H1 (cell line): ENCODE measurements at regions not wholly inside any gene's neighbourhood (a gene's known extent, or its start where the extent isn't known, plus 50 kb on each side); places are given as distances from the start of the nearest gene placed in this dataset.

Experiments used
- CTCF ChIA-PET: fragments of 300-600 bp; sonication (Branson Sonifier 250); formaldehyde crosslinking; loops from one replicate; lab custom pipeline; 2021; ENCODE audit not compliant: partially characterized antibody; lab: Charles Lee
- POLR2A ChIA-PET: fragments of 300-600 bp; sonication (Branson Sonifier 250); formaldehyde crosslinking; loops from one replicate; lab custom pipeline; 2021; ENCODE audit warnings: inconsistent platforms; ENCODE audit not compliant: partially characterized antibody; lab: Charles Lee
- DNase-seq, 2 experiments: peaks; one replicate each; pipeline versions ENCODE4 v3.0.0 to v3.0.0-alpha.2; 2010 to 2022; ENCODE audit warnings: low spot score in 2 of 2, low read depth in 1 of 2, mixed read lengths in 1 of 2
- FAIRE-seq: peaks from 2 replicates; lab custom pipeline; 2011; peaks lifted over from hg19 to GRCh38; lab: Jason Lieb, UNC
- H2AFZ ChIP-seq: 2 replicates; pipeline ENCODE4 v1.8.1; 2012; ENCODE audit warnings: low read length, inconsistent platforms
- H2AK5ac ChIP-seq: 2 replicates; pipeline ENCODE4 v1.6.1; 2013; ENCODE audit warnings: low read depth, low read length
- H2BK120ac ChIP-seq: replicated peaks from 2 replicates; pipeline ENCODE3; 2013; ENCODE audit warnings: low read depth, low read length, inconsistent platforms
- H2BK12ac ChIP-seq: 2 replicates; pipeline ENCODE4 v1.6.1; 2013; ENCODE audit warnings: low read depth, low read length
- H2BK15ac ChIP-seq: 2 replicates; pipeline ENCODE4 v1.6.1; 2013; ENCODE audit warnings: low read length
- H2BK20ac ChIP-seq: 2 replicates; pipeline ENCODE4 v1.6.1; 2013; ENCODE audit warnings: low read length
- H2BK5ac ChIP-seq: 2 replicates; pipeline ENCODE4 v1.6.1; 2013; ENCODE audit warnings: low read depth, low read length
- H3K14ac ChIP-seq: 2 replicates; pipeline ENCODE4 v1.6.1; 2013; ENCODE audit warnings: inconsistent platforms; ENCODE audit not compliant: insufficient read length
- H3K18ac ChIP-seq: 2 replicates; pipeline ENCODE4 v1.6.1; 2013; ENCODE audit warnings: low read length; ENCODE audit errors: extremely low read depth
- H3K23ac ChIP-seq: 2 replicates; pipeline ENCODE4 v1.6.1; 2013; ENCODE audit warnings: inconsistent platforms; ENCODE audit not compliant: insufficient read length
- H3K23me2 ChIP-seq: 2 replicates; pipeline ENCODE4 v1.6.1; 2013; ENCODE audit warnings: low read depth, low read length
- H3K27ac ChIP-seq: 2 replicates; pipeline ENCODE4 v1.6.1; 2011; ENCODE audit warnings: low read depth, low read length, inconsistent platforms
- H3K27me3 ChIP-seq, 4 experiments: replicated peaks in 1 of 4; 1 replicate in 1 of 4; 2 replicates in 3 of 4; pipeline versions ENCODE4 v1.6.1 to v1.8.1; 2011 to 2013; ENCODE audit warnings: low read length in 3 of 4, mild to moderate bottlenecking in 3 of 4, inconsistent platforms in 2 of 4, mixed read lengths in 2 of 4, moderate library complexity in 1 of 4; ENCODE audit not compliant: control insufficient read depth in 3 of 4, insufficient read depth in 3 of 4; ENCODE audit errors: extremely low read depth in 1 of 4
- H3K36me3 ChIP-seq, 4 experiments: 2 replicates each; pipeline versions ENCODE4 v1.6.1 to v1.8.1; 2011 to 2013; ENCODE audit warnings: mild to moderate bottlenecking in 4 of 4, low read length in 3 of 4, moderate library complexity in 2 of 4, control low read depth in 1 of 4, inconsistent platforms in 1 of 4; ENCODE audit not compliant: insufficient read depth in 4 of 4, control insufficient read depth in 2 of 4
- H3K4ac ChIP-seq: replicated peaks from 2 replicates; pipeline ENCODE3; 2013; ENCODE audit warnings: low read length, low read depth, mixed read lengths, inconsistent platforms; ENCODE audit not compliant: insufficient read length
- H3K4me1 ChIP-seq, 4 experiments: replicated peaks in 1 of 4; 1 replicate in 1 of 4; 2 replicates in 3 of 4; pipeline versions ENCODE4 v1.6.1 to v1.8.1; 2011 to 2013; ENCODE audit warnings: low read length in 3 of 4, inconsistent platforms in 2 of 4, mixed read lengths in 1 of 4; ENCODE audit not compliant: insufficient read depth in 4 of 4, control insufficient read depth in 3 of 4
- H3K4me2 ChIP-seq, 2 experiments: 2 replicates each; pipeline versions ENCODE4 v1.6.1 to v1.8.1; 2011 to 2013; ENCODE audit warnings: low read depth in 2 of 2, low read length in 2 of 2, control low read depth in 1 of 2, inconsistent platforms in 1 of 2, mild to moderate bottlenecking in 1 of 2; ENCODE audit not compliant: insufficient read depth in 1 of 2
- H3K4me3 ChIP-seq, 4 experiments: fragments of 200-600, 300-600 bp in 1 of 4; sonication (generic), shearing (Covaris generic), sonication (Bioruptor Twin) in 1 of 4; 2 replicates each; pipeline versions ENCODE4 v1.5.1 to v1.8.1; 2011 to 2016; ENCODE audit warnings: low read length in 4 of 4, low read depth in 3 of 4, control low read depth in 2 of 4, inconsistent platforms in 2 of 4, mild to moderate bottlenecking in 2 of 4, mixed read lengths in 1 of 4, moderate library complexity in 1 of 4; ENCODE audit not compliant: insufficient read depth in 2 of 4; ENCODE audit errors: extremely low read depth in 1 of 4
- H3K56ac ChIP-seq: replicated peaks from 2 replicates; pipeline ENCODE3; 2013; ENCODE audit warnings: low read depth, mild to moderate bottlenecking, mixed read lengths, low read length, inconsistent platforms; ENCODE audit not compliant: insufficient read length
- H3K79me1 ChIP-seq: 2 replicates; pipeline ENCODE4 v1.6.1; 2013; ENCODE audit warnings: low read depth, low read length, control low read depth
- H3K79me2 ChIP-seq, 2 experiments: 2 replicates each; pipeline versions ENCODE4 v1.6.1 to v1.8.1; 2012 to 2013; ENCODE audit warnings: low read length in 2 of 2, mild to moderate bottlenecking in 2 of 2, inconsistent platforms in 1 of 2; ENCODE audit not compliant: insufficient read depth in 2 of 2, control insufficient read depth in 1 of 2
- H3K9ac ChIP-seq, 4 experiments: replicated peaks in 1 of 4; 1 replicate in 1 of 4; 2 replicates in 3 of 4; pipeline versions ENCODE4 v1.6.1 to v1.8.1; 2011 to 2013; ENCODE audit warnings: low read depth in 3 of 4, low read length in 3 of 4, control low read depth in 2 of 4, mild to moderate bottlenecking in 2 of 4, moderate library complexity in 2 of 4, inconsistent platforms in 1 of 4; ENCODE audit errors: extremely low read depth in 1 of 4
- H3K9me3 ChIP-seq, 2 experiments: 2 replicates each; pipeline versions ENCODE4 v1.6.1 to v1.8.1; 2012 to 2013; ENCODE audit warnings: mild to moderate bottlenecking in 2 of 2, moderate library complexity in 2 of 2, control low read depth in 1 of 2, inconsistent platforms in 1 of 2, low read depth in 1 of 2, low read length in 1 of 2, mixed read lengths in 1 of 2; ENCODE audit not compliant: insufficient read depth in 2 of 2
- H4K20me1 ChIP-seq, 2 experiments: replicated peaks in 1 of 2; 2 replicates each; pipeline versions ENCODE3 to v1.8.1; 2011 to 2013; ENCODE audit warnings: inconsistent platforms in 2 of 2, low read length in 2 of 2, mild to moderate bottlenecking in 1 of 2; ENCODE audit not compliant: insufficient read depth in 2 of 2, control insufficient read depth in 1 of 2
- H4K5ac ChIP-seq: 2 replicates; pipeline ENCODE4 v1.6.1; 2013; ENCODE audit warnings: low read length, low read depth, mixed read lengths, inconsistent platforms; ENCODE audit not compliant: insufficient read length
- H4K8ac ChIP-seq: 2 replicates; pipeline ENCODE4 v1.8.0; 2013; ENCODE audit warnings: mild to moderate bottlenecking, moderate library complexity, low read length, inconsistent platforms; ENCODE audit not compliant: insufficient read depth; ENCODE audit errors: extremely low read depth
- H4K91ac ChIP-seq: replicated peaks from 2 replicates; pipeline ENCODE3; 2013; ENCODE audit warnings: low read length, mixed read lengths, inconsistent platforms; ENCODE audit not compliant: insufficient read length
- CHD2 ChIP-seq: IDR thresholded peaks from 2 replicates; pipeline ENCODE4 v1.6.1; 2012; ENCODE audit warnings: low read length, improper control_type of control experiment
- CTBP2 ChIP-seq: IDR thresholded peaks from 2 replicates; pipeline ENCODE4 v1.7.0; 2011; ENCODE audit warnings: borderline replicate concordance, mild to moderate bottlenecking, moderate library complexity, mixed read lengths, low read length; ENCODE audit not compliant: insufficient read depth, insufficient read length
- EP300 ChIP-seq, 2 experiments: IDR thresholded peaks; 1 replicate in 1 of 2; 2 replicates in 1 of 2; pipeline ENCODE4 v1.6.1; 2011 to 2012; ENCODE audit warnings: low read depth in 2 of 2, low read length in 2 of 2, mild to moderate bottlenecking in 2 of 2, borderline replicate concordance in 1 of 2, inconsistent platforms in 1 of 2, moderate library complexity in 1 of 2
- TAF7 ChIP-seq: optimal IDR thresholded peaks from 2 replicates; pipeline ENCODE3; 2011; ENCODE audit warnings: low read depth, mild to moderate bottlenecking, inconsistent platforms, low read length, moderate library complexity, borderline replicate concordance
- TCF12 ChIP-seq: IDR thresholded peaks from 2 replicates; pipeline ENCODE4 v1.6.1; 2011; ENCODE audit warnings: low read depth, mild to moderate bottlenecking, low read length
- WGBS, 2 experiments: shearing (Covaris generic) in 1 of 2; methylation state at CpG; one replicate each; pipeline versions ENCODE4 v1.1.6 to v1.1.7; 2013 to 2015; ENCODE audit warnings: low lambda C conversion rate in 2 of 2, mixed read lengths in 2 of 2, inconsistent platforms in 1 of 2, low coverage in 1 of 2, missing lambda C conversion rate in 1 of 2; ENCODE audit not compliant: insufficient replicate concordance in 2 of 2, insufficient coverage in 1 of 2, insufficient read length in 1 of 2; ENCODE audit errors: extremely low coverage in 1 of 2, missing lambda C conversion rate in 1 of 2; 5-methylcytosine and 5-hydroxymethylcytosine counted together

DNA sequence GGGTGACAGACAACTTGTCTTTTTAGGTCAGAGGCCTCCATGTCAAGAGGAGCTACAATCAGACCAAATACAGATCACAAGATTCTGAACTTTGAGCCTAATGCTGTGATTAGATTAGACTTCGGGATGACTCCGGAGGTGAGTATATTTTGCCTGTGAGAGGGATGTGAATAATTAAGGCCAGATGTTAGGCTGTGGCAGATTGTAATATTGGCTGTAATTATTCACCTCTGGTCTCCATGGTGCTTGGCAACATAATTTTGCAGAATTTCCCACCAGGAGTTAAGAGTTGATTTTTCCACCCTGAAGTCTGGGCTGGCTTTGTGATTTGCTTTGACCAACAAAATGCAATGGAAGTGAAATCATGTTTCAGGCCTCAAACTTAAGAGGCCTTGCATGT lies 108.2 kb upstream of the CWC22 start:
- no peaks in the 10 kb centered on the region for H3K79me1 ChIP-seq
- H3K23me2 ChIP-seq = no peaks in the 10 kb centered on the region
- no peaks in the 10 kb centered on the region for H3K9me3 ChIP-seq
- H3K27me3 ChIP-seq = no peaks in the 10 kb centered on the region
- H2BK120ac ChIP-seq = no peak overlapping the region
- ChIA-PET POLR2A (no interaction called here), CTCF (interaction anchor here (0.6 to 5.1 kb wide), 2 partner anchors 9 to 487 kb away, joined by 3 to 22 read pairs; no protein-coding TSS in a partner anchor)
- no peak overlapping the region for H3K23ac ChIP-seq
- no peak overlapping the region for H3K56ac ChIP-seq
- H3K4me3 ChIP-seq = no peak overlapping the region
- H3K79me2 ChIP-seq = no peaks in the 10 kb centered on the region
- no peak overlapping the region for H2BK5ac ChIP-seq
- no peaks in the 10 kb centered on the region for H3K36me3 ChIP-seq
- H4K91ac ChIP-seq = no peak overlapping the region
- WGBS, 2 experiments = 100% methylated on average over 2 of the region's 2 CpGs; no CpG with 5 or more reads in 1 of the 2 experiments
- FAIRE-seq = no peak
- no peak overlapping the region for H2AFZ ChIP-seq
- no peak overlapping the region for H3K4me2 ChIP-seq
- H4K20me1 ChIP-seq = no peaks in the 10 kb centered on the region
- H2BK12ac ChIP-seq = no peak overlapping the region
- H4K5ac ChIP-seq = no peak overlapping the region
- DNase-seq = no peak
- no peak overlapping the region for H4K8ac ChIP-seq
- H2BK20ac ChIP-seq = no peak overlapping the region
- no peak overlapping the region for H2AK5ac ChIP-seq
- no peak overlapping the region for H3K9ac ChIP-seq
- no peak overlapping the region for H3K18ac ChIP-seq
- no peak for TF ChIP-seq TAF7
- TF ChIP-seq EP300 (IDR thresholded peaks at IDR 0.05; ENCODE audit: borderline replicate concordance in 1 of 2, low read depth in 2 of 2, low read length in 2 of 2) = no peak
- no peak for TF ChIP-seq CTBP2
- no peak for TF ChIP-seq CHD2
- no peak for TF ChIP-seq TCF12
- H3K14ac ChIP-seq = no peak overlapping the region
- no peak overlapping the region for H2BK15ac ChIP-seq
- H3K4ac ChIP-seq = no peak overlapping the region
- H3K27ac ChIP-seq = no peak overlapping the region
- H3K4me1 ChIP-seq = no peaks in the 10 kb centered on the region
